ENCODE measurements at regions not wholly inside any gene's neighbourhood (a gene's known extent, or its start where the extent isn't known, plus 50 kb on each side); places are given as distances from the start of the nearest gene placed in this dataset.

DNA sequence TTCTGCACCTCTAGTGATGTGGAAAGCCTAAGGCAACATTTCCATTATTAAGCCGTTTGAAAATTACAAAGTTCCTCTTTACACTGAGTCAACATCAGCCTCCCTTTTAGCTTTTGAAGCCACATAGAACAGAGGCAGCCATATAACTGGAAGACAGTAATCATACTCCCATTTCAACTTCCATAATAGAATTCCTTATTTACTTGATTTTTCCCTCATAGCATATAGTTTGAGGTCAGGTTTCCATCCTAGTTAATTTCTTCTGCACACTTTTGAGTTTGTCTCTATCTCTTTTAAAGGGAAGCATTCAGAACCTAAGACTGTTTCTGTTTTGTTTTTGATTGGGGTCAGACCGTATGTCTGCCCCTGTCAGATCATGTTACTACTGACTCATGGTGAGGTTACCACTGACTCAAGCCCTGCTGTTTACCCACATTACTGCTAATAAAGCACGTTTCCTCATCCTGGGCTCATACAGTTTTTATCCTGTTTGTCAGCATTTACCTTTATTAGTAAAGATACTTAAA lies 161.0 kb downstream of the SLC38A4 start:
- ChIA-PET POLR2A (ENCODE audit: unreplicated experiment) (interaction anchor here (0.6 kb wide), 1 partner anchor 143 kb away, joined by 5 read pairs; no protein-coding TSS in a partner anchor), CTCF (interaction anchor here (1.0 to 1.1 kb wide), 2 partner anchors 130 to 350 kb away, joined by 3 read pairs; no protein-coding TSS in a partner anchor)
- dilution Hi-C loops (cut with HindIII; ENCODE audit: low sequenced_read_pairs, unreplicated experiment) (no loop called here), intact Hi-C loops (cut with micrococcal nuclease) (loop anchor here (5.0 kb wide), 2 partner anchors 357 to 398 kb away; partner anchors contain the start of gene SLC38A1), in situ Hi-C loops (cut with MboI; ENCODE audit: low sequenced_read_pairs) (loop anchor here (5.0 kb wide), 1 partner anchor 278 kb away; no protein-coding TSS in a partner anchor)
- H3K27me3 ChIP-seq (ENCODE audit: control insufficient read depth, insufficient read depth, low read length): no peaks in the 10 kb centered on the region
- peaks cover 11% of the 10 kb centered on the region; the same call in 1 of the 2 replicates for H3K9me1 ChIP-seq (ENCODE audit: insufficient read depth, low read length)
- peak; percentile 96 for DNase-seq
- peak overlapping the region; percentile 80; the same call in 1 of the 2 replicates for H3K18ac ChIP-seq (ENCODE audit: low read depth, low read length)
- peak overlapping the region; percentile 14; the same call in 1 of the 2 replicates for H2AK5ac ChIP-seq (ENCODE audit: low read depth, low read length)
- peak overlapping the region; percentile 61 for H3K23ac ChIP-seq (ENCODE audit: low read depth, low read length)
- no peaks in the 10 kb centered on the region for H3K9me3 ChIP-seq (ENCODE audit: control insufficient read depth, insufficient read depth, low read length)
- H4K20me1 ChIP-seq (ENCODE audit: insufficient read depth, low read length): no peaks in the 10 kb centered on the region
- H3K9ac ChIP-seq (ENCODE audit: low read depth, low read length): no peak overlapping the region; the same call in 1 of the 2 replicates
- no TSS peak for BruUV-seq (replicated peaks)
- peak overlapping the region; percentile 96 for H2BK5ac ChIP-seq (ENCODE audit: low read depth, low read length, poor library complexity, severe bottlenecking)
- H4K8ac ChIP-seq (ENCODE audit: low read depth in 2 of 2, low read length in 2 of 2): peak overlapping the region in 1 of 2 experiments; percentile 57; a peak in 3 of 4 replicates
- H2AK9ac ChIP-seq (replicated peaks; ENCODE audit: low read depth, low read length, poor library complexity): no peak overlapping the region
- H3K4me1 ChIP-seq (ENCODE audit: control insufficient read depth, insufficient read depth, low read length): peaks cover 21% of the 10 kb centered on the region
- H3K79me1 ChIP-seq (ENCODE audit: low read depth in 1 of 2, low read length in 2 of 2): peaks cover 8 to 34% of the 10 kb centered on the region in 2 experiments; a peak in 3 of 4 replicates
- peak overlapping the region; percentile 75 for H4K91ac ChIP-seq (ENCODE audit: insufficient read depth, low read depth, low read length)
- ATAC-seq (ENCODE audit: low read depth): peak; percentile 69
- H3K27ac ChIP-seq (ENCODE audit: insufficient read depth, low read length): 0 out of 2 replicates have a peak overlapping the region, but pooled peaks have one; percentile 17
- no CpG with 5 or more reads among the region's 3 CpGs for WGBS, 2 experiments (ENCODE audit: extremely low coverage in 2 of 2, insufficient read length in 1 of 2)
- H3K4ac ChIP-seq (ENCODE audit: low read depth, low read length): peak overlapping the region; percentile 39; the same call in 1 of the 2 replicates
- peak overlapping the region; percentile 93; the same call in 1 of the 3 replicates for H2BK15ac ChIP-seq (ENCODE audit: low read depth, low read length)
- H3K36me3 ChIP-seq (ENCODE audit: control insufficient read depth, insufficient read depth, low read length): no peaks in the 10 kb centered on the region
- H2BK20ac ChIP-seq (ENCODE audit: low read depth, low read length): peak overlapping the region; percentile 81
- peak overlapping the region; percentile 62; the same call in 1 of the 2 replicates for H3K4me2 ChIP-seq (ENCODE audit: low read depth, low read length)
- peak overlapping the region; percentile 58; the same call in 1 of the 2 replicates for H3K56ac ChIP-seq (ENCODE audit: extremely low read depth, insufficient read depth, low read length)
- no peak overlapping the region for H2AFZ ChIP-seq (replicated peaks; ENCODE audit: low read length, poor library complexity)
- H3K4me3 ChIP-seq (ENCODE audit: insufficient read depth, low read depth, low read length): no peak overlapping the region
- H4K5ac ChIP-seq (ENCODE audit: low read depth, low read length): peak overlapping the region; percentile 67; the same call in 1 of the 2 replicates
- H3K14ac ChIP-seq (replicated peaks; ENCODE audit: low read depth, low read length): peak overlapping the region; percentile 72; the same call in 1 of the 2 replicates
- peak overlapping the region; percentile 94 for H2BK120ac ChIP-seq (ENCODE audit: low read depth, low read length)
- TF ChIP-seq MXI1 (IDR thresholded peaks at IDR 0.05; ENCODE audit: borderline replicate concordance, low read depth, low read length) (peak; percentile 65; the same call in 1 of the 2 replicates), CEBPB (IDR thresholded peaks at IDR 0.05; ENCODE audit: low read depth, low read length) (peak; percentile 72), CHD1 (IDR thresholded peaks at IDR 0.05; ENCODE audit: low read depth, low read length) (no peak), FOS (IDR thresholded peaks at IDR 0.05; ENCODE audit: low read depth, low read length) (peak; percentile 98), SMC3 (IDR thresholded peaks at IDR 0.05; ENCODE audit: low read depth, low read length) (peak; percentile 30), RCOR1 (IDR thresholded peaks at IDR 0.05; ENCODE audit: insufficient replicate concordance, low read length) (peak; percentile 47), RFX5 (IDR thresholded peaks at IDR 0.05; ENCODE audit: low read depth, low read length) (no peak), BHLHE40 (IDR thresholded peaks at IDR 0.05; ENCODE audit: low read depth, low read length) (peak; percentile 91), RAD21 (IDR thresholded peaks at IDR 0.05; ENCODE audit: low read length) (peak; percentile 26), MAFK (IDR thresholded peaks at IDR 0.05; ENCODE audit: low read depth, low read length) (peak; percentile 81)
- TF ChIP-seq, protein P1, sequence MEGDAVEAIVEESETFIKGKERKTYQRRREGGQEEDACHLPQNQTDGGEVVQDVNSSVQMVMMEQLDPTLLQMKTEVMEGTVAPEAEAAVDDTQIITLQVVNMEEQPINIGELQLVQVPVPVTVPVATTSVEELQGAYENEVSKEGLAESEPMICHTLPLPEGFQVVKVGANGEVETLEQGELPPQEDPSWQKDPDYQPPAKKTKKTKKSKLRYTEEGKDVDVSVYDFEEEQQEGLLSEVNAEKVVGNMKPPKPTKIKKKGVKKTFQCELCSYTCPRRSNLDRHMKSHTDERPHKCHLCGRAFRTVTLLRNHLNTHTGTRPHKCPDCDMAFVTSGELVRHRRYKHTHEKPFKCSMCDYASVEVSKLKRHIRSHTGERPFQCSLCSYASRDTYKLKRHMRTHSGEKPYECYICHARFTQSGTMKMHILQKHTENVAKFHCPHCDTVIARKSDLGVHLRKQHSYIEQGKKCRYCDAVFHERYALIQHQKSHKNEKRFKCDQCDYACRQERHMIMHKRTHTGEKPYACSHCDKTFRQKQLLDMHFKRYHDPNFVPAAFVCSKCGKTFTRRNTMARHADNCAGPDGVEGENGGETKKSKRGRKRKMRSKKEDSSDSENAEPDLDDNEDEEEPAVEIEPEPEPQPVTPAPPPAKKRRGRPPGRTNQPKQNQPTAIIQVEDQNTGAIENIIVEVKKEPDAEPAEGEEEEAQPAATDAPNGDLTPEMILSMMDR (conservative IDR thresholded peaks at IDR 0.05; ENCODE audit: low read depth, low read length): no peak
- TF ChIP-seq, protein P2, sequence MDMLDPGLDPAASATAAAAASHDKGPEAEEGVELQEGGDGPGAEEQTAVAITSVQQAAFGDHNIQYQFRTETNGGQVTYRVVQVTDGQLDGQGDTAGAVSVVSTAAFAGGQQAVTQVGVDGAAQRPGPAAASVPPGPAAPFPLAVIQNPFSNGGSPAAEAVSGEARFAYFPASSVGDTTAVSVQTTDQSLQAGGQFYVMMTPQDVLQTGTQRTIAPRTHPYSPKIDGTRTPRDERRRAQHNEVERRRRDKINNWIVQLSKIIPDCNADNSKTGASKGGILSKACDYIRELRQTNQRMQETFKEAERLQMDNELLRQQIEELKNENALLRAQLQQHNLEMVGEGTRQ (IDR thresholded peaks at IDR 0.05; ENCODE audit: low read depth, low read length): no peak
- TF ChIP-seq, protein P3, sequence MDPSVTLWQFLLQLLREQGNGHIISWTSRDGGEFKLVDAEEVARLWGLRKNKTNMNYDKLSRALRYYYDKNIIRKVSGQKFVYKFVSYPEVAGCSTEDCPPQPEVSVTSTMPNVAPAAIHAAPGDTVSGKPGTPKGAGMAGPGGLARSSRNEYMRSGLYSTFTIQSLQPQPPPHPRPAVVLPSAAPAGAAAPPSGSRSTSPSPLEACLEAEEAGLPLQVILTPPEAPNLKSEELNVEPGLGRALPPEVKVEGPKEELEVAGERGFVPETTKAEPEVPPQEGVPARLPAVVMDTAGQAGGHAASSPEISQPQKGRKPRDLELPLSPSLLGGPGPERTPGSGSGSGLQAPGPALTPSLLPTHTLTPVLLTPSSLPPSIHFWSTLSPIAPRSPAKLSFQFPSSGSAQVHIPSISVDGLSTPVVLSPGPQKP (IDR thresholded peaks at IDR 0.05; ENCODE audit: borderline replicate concordance, low read depth, low read length): no peak

Measured in IMR-90 (cell line).